Activated CD8-positive, alpha-beta memory T cell treated with anti-CD3 and anti-CD28 coated beads for 24 hours (primary cell): ENCODE measurements at regions not wholly inside any gene's neighbourhood (a gene's known extent, or its start where the extent isn't known, plus 50 kb on each side); places are given as distances from the start of the nearest gene placed in this dataset.
"Not testable (repeated sequence)": the region's sequence is repeated elsewhere in the genome, so short reads cannot be mapped to it uniquely, and the experiment has no call there.

Experiments used
- DNase-seq: peaks from one replicate; pipeline ENCODE4 v3.0.0-alpha.2; 2020

GRCh38 chr14:105765893-105766614 is 239.7 kb downstream of the TMEM121 start:
- no peak for DNase-seq

- no peak for DNase-seq
These were observed 240.9 kb downstream of the TMEM121 start for GRCh38 chr14:105767315-105767714.

DNA sequence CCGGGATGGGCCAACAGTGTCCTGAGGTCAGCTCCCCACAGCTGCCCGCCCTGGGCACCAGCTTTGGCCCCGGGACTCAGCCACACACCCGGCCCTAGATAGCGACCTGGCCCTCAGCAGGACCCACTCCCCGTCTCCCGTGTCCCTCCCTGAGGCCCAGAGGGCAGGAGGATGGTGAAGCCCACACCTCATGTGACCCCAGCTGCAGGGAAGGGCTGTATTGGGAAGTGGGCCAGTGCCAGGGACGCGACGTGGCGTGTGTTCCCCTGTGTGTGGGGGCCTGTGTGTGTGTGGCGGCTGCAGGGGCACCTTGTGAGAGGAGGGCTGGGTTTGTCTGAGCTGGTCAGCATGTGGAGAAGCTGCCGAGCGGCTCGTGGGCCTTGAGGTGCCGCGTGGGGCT is 241.7 kb downstream of the TMEM121 start:
- not testable (repeated sequence) for DNase-seq

DNA sequence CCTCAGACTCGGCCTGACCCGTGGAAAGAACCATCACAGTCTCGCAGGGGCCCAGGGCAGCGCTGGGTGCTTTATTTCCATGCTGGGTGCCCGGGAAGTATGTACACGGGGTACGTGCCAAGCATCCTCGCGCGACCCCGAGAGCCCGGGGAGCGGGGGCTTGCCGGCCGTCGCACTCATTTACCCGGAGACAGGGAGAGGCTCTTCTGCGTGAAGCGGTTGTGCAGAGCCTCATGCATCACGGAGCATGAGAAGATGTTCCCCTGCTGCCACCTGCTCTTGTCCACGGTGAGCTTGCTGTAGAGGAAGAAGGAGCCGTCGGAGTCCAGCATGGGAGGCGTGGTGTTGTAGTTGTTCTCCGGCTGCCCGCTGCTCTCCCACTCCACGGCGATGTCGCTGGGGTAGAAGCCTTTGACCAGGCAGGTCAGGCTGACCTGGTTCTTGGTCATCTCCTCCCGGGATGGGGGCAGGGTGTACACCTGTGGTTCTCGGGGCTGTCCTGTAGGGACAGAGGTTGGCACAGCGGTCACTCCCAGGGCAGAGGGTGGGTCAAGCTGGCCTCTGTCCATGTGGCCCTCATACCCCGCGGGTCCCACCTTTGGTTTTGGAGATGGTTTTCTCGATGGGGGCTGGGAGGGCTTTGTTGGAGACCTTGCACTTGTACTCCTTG is 242.8 kb downstream of the TMEM121 start:
- not testable (repeated sequence) for DNase-seq

- DNase-seq = not testable (repeated sequence)
These were observed 244.3 kb downstream of the TMEM121 start for GRCh38 chr14:105770619-105771216.

GRCh38 chr14:105771261-105772226 is 245.2 kb downstream of the TMEM121 start:
- not testable (repeated sequence) for DNase-seq

DNA sequence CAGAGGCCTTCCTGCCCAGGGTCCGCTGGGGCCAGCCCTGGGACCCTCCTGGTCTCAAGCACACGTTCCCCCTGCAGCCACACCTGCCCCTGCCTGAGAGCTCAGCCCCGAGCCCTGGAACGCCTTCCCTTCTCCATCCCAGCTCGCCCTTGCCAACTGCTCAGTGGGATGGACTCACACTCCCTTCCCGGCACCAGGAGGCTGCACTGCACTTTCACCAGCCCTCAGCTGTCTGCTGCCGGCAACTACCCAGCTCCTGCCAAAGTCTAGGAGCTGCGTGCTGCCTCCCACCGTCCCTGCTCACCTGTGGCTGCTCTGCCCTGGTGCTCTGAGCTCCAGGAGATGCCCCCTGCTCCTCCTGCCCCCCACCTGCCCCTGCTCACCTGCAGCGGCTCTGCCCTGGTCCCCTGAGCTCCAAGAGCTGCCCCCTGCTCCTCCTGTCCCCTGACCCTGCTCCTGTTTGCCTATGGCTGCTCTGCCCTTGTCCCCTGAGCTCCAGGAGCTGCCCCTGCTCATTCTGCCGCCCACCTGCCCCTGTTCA is 246.4 kb downstream of the TMEM121 start:
- DNase-seq = not testable (repeated sequence)

DNA sequence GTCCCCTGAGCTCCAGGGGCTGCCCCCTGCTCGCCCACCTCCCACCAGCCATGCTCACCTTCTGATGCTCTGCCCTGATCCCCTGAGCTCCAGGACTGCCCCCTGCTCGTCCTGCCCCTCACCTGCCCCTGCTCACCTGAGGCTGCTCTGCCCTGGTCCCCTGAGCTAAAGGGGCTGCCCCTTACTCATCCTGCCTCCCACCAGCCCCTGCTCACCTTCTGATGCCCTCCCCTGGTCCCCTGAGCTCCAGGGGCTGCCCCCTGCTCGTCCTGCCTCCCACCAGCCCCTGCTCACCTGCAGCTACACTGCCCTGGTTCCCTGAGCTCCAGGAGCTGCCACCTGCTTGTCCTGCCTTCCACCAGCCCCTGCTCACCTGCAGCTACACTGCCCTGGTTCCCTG is 247.2 kb downstream of the TMEM121 start:
- DNase-seq = no peak

GRCh38 chr14:105774001-105774400 is 247.6 kb downstream of the TMEM121 start:
- no peak for DNase-seq

GRCh38 chr14:105774585-105775348 is 248.4 kb downstream of the TMEM121 start:
- DNase-seq = not testable (repeated sequence)

DNA sequence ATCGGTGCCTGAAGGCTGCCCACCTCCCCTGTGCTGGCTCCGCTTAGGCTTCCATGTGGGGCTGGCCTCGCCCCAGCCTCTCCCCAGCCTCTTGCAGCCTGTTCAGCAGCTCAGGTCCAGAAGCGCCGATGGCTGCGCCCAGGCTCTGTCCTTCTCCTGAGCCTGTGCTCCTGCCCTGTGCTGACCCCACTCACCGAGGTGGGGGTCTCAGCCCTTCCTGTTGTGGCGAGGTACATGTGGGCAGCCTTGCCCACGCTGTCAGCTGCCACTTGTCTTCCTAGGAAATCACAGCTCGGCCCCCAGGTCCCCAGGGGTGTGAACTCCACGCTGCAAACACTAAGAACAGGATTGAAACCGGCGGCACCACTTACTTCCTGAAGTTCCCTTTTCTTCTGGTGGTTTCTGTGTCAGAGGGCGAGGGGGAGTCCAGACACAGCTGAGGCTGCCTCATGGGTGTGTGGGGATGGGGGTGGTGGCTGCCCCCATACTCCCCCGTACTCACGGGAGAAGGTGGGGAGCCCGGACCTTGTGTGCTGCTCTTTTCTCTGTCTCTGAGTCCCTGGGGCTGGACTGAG is 249.1 kb downstream of the TMEM121 start:
- not testable (repeated sequence) for DNase-seq

- DNase-seq = not testable (repeated sequence)
These were observed 249.7 kb downstream of the TMEM121 start for GRCh38 chr14:105776112-105776511.

DNA sequence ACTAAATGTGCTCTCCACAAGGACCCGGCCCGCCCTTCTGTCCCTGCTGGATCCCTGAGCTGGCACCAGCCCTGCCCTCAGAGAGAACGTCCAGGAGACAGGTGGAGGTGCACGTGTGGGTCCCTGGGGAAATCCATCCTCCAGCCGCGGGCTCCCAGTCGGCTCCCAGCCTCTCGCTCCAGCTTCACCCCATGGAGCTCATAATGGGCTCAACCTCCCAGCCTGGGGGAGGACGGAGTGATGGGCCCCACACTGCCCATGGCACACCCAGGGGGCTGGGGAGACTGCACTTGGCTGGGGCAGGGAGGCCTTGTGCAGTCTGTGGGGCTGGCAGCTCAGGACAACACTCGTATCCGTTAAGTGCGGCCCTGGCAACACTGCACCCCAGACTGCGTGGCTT is 250.5 kb downstream of the TMEM121 start:
- DNase-seq = no peak

DNA sequence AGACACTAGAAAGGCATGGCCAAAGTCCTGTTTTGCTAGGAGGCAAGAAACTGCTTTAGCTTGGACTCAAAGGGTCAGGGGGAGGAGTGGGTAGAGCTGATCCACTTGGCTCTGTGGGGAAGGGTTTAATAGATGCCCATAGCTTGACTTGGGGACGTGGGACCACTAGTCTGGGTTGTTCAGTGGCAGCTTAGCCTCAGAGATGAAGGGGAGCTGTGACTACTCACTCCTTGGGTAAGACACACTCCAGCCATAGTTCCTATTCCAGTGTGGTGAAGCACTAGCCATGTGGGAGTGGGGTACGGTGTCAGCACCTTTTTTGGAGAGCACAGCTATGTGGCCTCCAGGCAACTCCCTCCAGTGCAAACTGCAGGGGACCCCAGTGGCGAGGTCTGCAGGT is 257.3 kb downstream of the TMEM121 start:
- no peak for DNase-seq

GRCh38 chr14:105793836-105794235 is 267.5 kb downstream of the TMEM121 start:
- no peak for DNase-seq

DNA sequence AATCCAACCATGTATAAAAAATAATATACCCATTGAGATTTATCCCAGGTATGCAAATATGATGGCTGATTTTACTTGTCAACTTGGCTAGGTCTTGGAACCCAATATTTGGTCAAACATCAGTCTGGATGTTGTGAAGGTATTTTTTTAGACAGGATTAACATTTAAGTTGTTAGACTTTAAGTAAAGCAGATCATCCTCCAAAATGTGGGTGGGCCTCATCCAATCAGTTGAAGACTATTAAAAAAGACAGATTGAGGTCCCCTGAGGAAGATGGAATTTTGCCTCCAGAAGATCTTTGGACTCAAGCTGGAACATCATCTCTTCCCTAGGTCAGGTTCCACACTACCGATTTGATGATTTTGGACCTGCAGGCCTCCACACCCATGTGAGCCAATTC is 271.2 kb downstream of the TMEM121 start:
- no peak for DNase-seq

- DNase-seq = no peak
These were observed 279.3 kb downstream of the TMEM121 start for GRCh38 chr14:105805701-105806100.

- no peak for DNase-seq
These were observed 280.2 kb downstream of the TMEM121 start for GRCh38 chr14:105806568-105806967.

- DNase-seq = no peak
These were observed 291.8 kb downstream of the TMEM121 start for GRCh38 chr14:105817971-105818711.

GRCh38 chr14:105818712-105819005 is 292.3 kb downstream of the TMEM121 start:
- no peak for DNase-seq

DNA sequence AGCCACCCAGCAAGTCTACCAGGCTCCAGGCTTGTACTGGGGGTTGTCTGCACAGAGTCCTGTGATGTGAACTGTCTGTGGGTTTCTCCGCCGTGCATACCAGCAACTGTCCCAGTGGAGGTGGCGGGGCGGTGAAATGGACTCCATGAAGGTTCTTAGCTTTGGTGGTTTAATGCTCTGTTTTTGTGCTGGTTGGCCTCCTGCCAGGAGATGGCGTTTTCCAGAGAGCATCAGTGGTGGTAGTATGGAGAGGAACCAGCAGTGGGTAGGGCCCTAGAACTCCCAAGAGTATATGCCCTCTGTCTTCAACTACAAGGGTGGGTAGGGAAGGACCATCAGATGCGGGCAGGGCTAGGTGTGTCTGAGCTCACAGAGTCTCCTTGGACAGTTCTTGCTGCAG is 303.8 kb downstream of the TMEM121 start:
- DNase-seq = no peak
